NCI-H460 (cell line): ENCODE measurements at regions not wholly inside any gene's neighbourhood (a gene's known extent, or its start where the extent isn't known, plus 50 kb on each side); places are given as distances from the start of the nearest gene placed in this dataset.

Experiments used
- DNase-seq: peaks from one replicate; pipeline ENCODE4 v3.0.0-alpha.2; 2016; ENCODE audit warnings: low read depth; ENCODE audit errors: extremely low read depth
- small RNA-seq, 2 experiments: library from RNA; depleted of rRNA; stranded (forward); fragments of <200 nt; gene quantifications; one replicate each; pipeline ENCODE3, GENCODE V24; 2014

- peak; percentile 33 for DNase-seq
These were observed 69.0 kb upstream of the VOPP1 start for GRCh38 chr7:55641273-55641691.

GRCh38 chr7:55639640-55640039, 67.3 kb upstream of the VOPP1 start:
- no peak for DNase-seq

DNA sequence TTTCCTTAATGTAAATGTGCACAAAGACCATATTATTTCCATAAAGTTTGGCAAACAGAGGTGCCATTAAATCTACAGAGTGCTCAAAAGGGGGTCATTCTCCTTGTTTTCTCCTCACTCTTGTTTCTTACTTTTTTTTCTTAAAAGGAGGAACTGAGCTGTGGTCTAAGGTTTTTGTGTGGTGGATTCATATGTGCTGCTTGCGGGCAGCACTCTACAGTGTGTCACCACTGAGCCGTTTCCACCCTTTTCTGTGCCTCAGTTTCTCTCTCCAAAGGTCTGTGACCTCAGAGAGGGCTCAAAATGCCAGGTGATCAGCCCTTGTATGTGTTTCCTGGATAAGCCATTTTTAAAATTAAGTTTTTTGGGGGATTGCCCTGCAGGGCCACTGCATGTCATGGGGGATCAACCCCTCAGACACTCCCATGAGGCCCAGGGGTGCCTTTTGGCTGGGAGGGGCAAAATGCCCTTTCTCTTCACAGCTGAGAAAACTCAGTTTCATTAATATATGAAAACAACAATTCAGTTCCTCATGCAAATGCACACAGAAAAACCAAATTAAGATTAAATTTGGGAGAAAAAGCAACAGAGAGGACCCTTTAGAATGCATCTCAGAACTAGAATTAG, 56.9 kb upstream of the VOPP1 start:
- DNase-seq, result no peak

- DNase-seq, result no peak
These were observed 52.5 kb upstream of the VOPP1 start for GRCh38 chr7:55624813-55625212.

DNA sequence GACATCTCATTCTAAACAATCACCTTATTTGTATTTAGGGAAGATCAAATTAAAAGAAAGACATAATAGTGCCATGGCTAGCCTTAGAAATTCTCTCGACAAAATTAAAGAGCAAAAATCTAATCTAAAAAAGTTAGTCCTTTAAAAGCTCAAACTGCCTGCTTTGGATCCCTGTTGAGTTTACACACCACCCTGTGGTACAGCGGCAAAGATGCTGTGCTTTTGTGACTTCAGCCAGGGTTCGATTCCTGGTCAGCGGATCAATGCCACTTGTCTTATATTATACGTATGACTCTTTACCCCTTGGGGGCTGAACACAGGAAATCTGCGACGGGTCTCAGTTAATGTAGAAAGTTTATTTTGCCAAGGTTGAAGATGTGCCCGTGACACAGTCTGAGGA, 51.3 kb upstream of the VOPP1 start:
- no peak for DNase-seq

DNA sequence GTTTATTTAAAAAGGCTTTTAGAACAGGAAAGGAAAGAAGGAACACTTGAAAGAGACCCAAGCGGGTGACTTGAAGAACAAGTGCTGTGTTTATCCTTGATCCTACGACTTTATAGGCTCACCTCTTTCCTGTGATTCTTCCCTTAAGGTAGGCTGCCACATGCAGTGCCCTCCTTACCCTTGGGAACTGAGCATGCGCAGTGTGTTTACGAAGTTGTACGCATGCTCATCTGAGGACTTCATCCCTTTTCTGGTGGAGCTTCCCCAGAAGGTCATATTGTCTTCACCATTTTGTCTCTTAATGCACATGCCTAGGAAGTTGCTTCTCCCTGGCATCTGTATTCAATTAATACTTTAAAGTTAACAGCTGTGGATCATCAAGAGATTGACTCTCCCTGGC, 49.9 kb upstream of the VOPP1 start:
- no peak for DNase-seq

Small RNA genes lying in the stretch of these regions (small RNA-seq; reads per million reads assigned to genes)
- gene RNU6-389P, result 0 reads per million in 2 experiments
- 0 reads per million in 2 experiments for gene SUMO2P3
